ENCODE measurements at regions not wholly inside any gene's neighbourhood (a gene's known extent, or its start where the extent isn't known, plus 50 kb on each side); places are given as distances from the start of the nearest gene placed in this dataset.

GRCh38 chr22:44575381-44576268 lies 77.6 kb upstream of the RTL6 start:
- no TSS peak for BruUV-seq (replicated peaks)
- Histone ChIP-seq H3K4me3 (ENCODE audit: low read depth in 2 of 2, low read length in 2 of 2) (no peak overlapping the region), H3K9me3 (ENCODE audit: control insufficient read depth, insufficient read depth, low read depth, low read length) (no peaks in the 10 kb centered on the region), H3K36me3 (ENCODE audit: control insufficient read depth, insufficient read depth, low read length) (no peaks in the 10 kb centered on the region), H3K27me3 (ENCODE audit: control insufficient read depth, insufficient read depth, low read length) (no peaks in the 10 kb centered on the region), H3K27ac (ENCODE audit: low read length) (no peak overlapping the region), H3K4me1 (ENCODE audit: control insufficient read depth, insufficient read depth, low read length) (no peaks in the 10 kb centered on the region; the same call in 1 of the 2 replicates)
- ATAC-seq (no peak), DNase-seq (ENCODE audit: low read depth, low spot score) (no peak)
- intact Hi-C loops (cut with micrococcal nuclease; ENCODE audit: unreplicated experiment) (no loop called here), in situ Hi-C loops (cut with HindIII; ENCODE audit: low pct_unique_long_range_greater_than_20kb, low sequenced_read_pairs) (no loop called here)
- ChIA-PET CTCF (no interaction called here), POLR2A (no interaction called here)
- TF ChIP-seq, protein P1, sequence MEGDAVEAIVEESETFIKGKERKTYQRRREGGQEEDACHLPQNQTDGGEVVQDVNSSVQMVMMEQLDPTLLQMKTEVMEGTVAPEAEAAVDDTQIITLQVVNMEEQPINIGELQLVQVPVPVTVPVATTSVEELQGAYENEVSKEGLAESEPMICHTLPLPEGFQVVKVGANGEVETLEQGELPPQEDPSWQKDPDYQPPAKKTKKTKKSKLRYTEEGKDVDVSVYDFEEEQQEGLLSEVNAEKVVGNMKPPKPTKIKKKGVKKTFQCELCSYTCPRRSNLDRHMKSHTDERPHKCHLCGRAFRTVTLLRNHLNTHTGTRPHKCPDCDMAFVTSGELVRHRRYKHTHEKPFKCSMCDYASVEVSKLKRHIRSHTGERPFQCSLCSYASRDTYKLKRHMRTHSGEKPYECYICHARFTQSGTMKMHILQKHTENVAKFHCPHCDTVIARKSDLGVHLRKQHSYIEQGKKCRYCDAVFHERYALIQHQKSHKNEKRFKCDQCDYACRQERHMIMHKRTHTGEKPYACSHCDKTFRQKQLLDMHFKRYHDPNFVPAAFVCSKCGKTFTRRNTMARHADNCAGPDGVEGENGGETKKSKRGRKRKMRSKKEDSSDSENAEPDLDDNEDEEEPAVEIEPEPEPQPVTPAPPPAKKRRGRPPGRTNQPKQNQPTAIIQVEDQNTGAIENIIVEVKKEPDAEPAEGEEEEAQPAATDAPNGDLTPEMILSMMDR (IDR thresholded peaks at IDR 0.05): no peak
- TF ChIP-seq TCF7L2 (IDR thresholded peaks at IDR 0.05; ENCODE audit: low read depth, low read length): no peak
- TF ChIP-seq SIN3A (IDR thresholded peaks at IDR 0.05; ENCODE audit: borderline replicate concordance, insufficient read depth, low read depth, low read length): no peak
- TF ChIP-seq POLR2AphosphoS5 (IDR thresholded peaks at IDR 0.05; ENCODE audit: low read depth, low read length): no peak
- TF ChIP-seq, protein P2, sequence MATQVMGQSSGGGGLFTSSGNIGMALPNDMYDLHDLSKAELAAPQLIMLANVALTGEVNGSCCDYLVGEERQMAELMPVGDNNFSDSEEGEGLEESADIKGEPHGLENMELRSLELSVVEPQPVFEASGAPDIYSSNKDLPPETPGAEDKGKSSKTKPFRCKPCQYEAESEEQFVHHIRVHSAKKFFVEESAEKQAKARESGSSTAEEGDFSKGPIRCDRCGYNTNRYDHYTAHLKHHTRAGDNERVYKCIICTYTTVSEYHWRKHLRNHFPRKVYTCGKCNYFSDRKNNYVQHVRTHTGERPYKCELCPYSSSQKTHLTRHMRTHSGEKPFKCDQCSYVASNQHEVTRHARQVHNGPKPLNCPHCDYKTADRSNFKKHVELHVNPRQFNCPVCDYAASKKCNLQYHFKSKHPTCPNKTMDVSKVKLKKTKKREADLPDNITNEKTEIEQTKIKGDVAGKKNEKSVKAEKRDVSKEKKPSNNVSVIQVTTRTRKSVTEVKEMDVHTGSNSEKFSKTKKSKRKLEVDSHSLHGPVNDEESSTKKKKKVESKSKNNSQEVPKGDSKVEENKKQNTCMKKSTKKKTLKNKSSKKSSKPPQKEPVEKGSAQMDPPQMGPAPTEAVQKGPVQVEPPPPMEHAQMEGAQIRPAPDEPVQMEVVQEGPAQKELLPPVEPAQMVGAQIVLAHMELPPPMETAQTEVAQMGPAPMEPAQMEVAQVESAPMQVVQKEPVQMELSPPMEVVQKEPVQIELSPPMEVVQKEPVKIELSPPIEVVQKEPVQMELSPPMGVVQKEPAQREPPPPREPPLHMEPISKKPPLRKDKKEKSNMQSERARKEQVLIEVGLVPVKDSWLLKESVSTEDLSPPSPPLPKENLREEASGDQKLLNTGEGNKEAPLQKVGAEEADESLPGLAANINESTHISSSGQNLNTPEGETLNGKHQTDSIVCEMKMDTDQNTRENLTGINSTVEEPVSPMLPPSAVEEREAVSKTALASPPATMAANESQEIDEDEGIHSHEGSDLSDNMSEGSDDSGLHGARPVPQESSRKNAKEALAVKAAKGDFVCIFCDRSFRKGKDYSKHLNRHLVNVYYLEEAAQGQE (IDR thresholded peaks at IDR 0.05; ENCODE audit: insufficient read depth in 1 of 2, low read depth in 2 of 2, low read length in 1 of 2): no peak

DNA sequence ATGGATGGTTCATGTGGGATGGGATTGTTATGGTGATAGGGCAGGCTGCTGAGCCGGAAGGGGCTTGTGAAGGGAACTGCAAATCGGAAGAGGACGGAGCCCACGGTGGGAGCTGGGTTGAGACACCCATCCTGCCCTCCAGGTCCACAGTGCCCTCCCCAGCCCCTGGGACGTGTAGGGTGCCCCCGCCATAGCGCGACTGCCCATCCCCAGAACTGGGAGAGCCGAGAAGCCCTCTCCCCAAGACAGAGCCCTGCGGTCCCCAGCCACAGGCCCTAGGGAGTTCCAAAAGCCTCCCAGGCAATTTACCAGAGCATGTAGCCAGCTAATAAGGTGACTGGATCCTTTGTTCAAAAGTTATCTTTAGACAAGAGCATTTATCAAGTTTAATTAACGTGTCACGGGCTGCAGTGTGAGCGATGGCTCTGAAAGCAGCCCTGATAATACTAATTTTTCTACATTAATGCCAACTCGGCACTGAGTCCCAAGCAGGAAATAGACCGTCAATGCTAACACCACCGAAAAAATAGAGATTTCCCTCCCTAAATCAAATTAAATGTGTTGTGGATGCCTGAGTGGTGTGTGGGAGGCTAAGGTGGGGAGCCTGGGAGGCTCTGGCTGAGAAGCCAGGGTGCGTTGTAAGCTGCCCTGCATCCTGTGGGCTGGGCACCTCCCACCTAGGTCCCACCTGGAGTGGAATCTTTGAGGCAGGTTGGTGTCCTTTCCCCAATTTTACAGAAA lies 76.8 kb upstream of the RTL6 start:
- intact Hi-C loops (cut with micrococcal nuclease; ENCODE audit: unreplicated experiment): no loop called here
- Histone ChIP-seq H3K27ac (ENCODE audit: low read length) (no peak overlapping the region), H3K9me3 (ENCODE audit: control insufficient read depth, insufficient read depth, low read depth, low read length) (no peaks in the 10 kb centered on the region), H3K4me1 (ENCODE audit: control insufficient read depth, insufficient read depth, low read length) (no peaks in the 10 kb centered on the region; the same call in 1 of the 2 replicates), H3K36me3 (ENCODE audit: control insufficient read depth, insufficient read depth, low read length) (no peaks in the 10 kb centered on the region), H3K4me3 (ENCODE audit: low read depth in 2 of 2, low read length in 2 of 2) (no peak overlapping the region), H3K27me3 (ENCODE audit: control insufficient read depth, insufficient read depth, low read length) (no peaks in the 10 kb centered on the region)
- ATAC-seq: no peak
- BruUV-seq (replicated peaks): no TSS peak
- no peak for DNase-seq (ENCODE audit: low read depth, low spot score)
- POLR2A ChIA-PET: no interaction called here
- in situ Hi-C loops (cut with HindIII; ENCODE audit: low pct_unique_long_range_greater_than_20kb, low sequenced_read_pairs): no loop called here
- TF ChIP-seq, protein P2 (IDR thresholded peaks at IDR 0.05; ENCODE audit: insufficient read depth in 1 of 2, low read depth in 2 of 2, low read length in 1 of 2): no peak
- TF ChIP-seq SIN3A (IDR thresholded peaks at IDR 0.05; ENCODE audit: borderline replicate concordance, insufficient read depth, low read depth, low read length) (no peak), TCF7L2 (IDR thresholded peaks at IDR 0.05; ENCODE audit: low read depth, low read length) (no peak), POLR2AphosphoS5 (IDR thresholded peaks at IDR 0.05; ENCODE audit: low read depth, low read length) (no peak)
- TF ChIP-seq, protein P1 (IDR thresholded peaks at IDR 0.05): no peak
- CTCF ChIA-PET: no interaction called here
